Muscle of arm (tissue), 1 donor: ENCODE measurements at regions not wholly inside any gene's neighbourhood (a gene's known extent, or its start where the extent isn't known, plus 50 kb on each side); places are given as distances from the start of the nearest gene placed in this dataset.

Experiments used
- DNase-seq: peaks from one replicate; pipeline ENCODE4 v3.0.0-alpha.2; 2013

- DNase-seq: no peak
Observed at GRCh38 chr13:105537113-105537512, 998.3 kb downstream of the EFNB2 start.

DNA sequence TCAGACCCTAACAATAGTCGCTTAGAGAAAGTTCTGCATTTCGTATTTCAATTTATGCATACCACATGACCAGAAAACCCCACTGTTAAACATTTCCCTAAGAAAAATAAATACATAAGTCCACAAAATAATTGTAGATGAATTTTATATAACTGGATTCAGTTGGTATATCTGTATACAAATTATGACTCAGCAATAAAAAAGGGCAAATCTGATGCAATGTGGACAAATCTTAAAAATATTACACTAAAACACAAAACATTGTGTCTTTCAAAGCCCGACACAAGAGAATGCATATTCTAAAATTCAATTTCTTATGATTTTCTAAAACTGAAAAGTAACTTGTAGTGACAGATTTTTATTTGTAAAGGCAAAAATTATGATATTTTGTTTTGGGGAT is 1005.0 kb downstream of the EFNB2 start:
- no peak for DNase-seq

DNA sequence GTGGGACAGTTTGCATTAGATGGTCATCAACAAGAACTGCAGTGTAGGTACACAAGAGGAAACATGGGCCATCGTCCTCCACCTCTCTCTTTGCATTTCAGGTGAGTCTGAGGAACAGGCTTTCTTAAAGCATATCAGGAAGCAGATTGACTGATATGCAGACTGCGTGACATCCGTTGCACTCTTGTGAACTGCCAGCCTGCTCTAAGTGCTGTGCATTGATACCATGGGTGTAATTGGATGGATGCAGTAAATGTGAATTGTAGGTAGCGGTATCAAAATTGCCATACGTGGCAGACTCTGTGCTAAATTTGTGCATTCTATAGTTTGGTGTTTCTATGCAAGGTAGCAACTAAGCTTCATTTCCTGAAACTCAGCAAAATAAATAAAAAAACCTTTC is 1008.3 kb downstream of the EFNB2 start:
- DNase-seq: no peak

DNA sequence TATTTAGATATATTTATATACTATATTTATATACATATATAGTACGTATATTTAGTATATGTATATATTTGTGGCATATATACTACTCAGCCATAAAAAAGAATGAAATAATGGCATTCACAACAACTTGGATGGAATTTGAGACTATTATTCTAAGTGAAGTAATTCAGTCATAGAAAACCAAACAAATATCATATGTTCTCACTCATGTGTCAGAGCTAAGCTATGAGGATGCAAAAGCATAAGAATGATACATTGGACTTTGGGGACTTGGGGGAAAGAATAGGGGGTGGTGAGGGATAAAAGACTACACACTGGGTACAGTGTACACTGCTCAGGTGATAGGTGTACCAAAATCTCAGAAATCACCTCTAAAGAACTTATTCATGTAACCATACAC is 1015.7 kb downstream of the EFNB2 start:
- DNase-seq: no peak

DNA sequence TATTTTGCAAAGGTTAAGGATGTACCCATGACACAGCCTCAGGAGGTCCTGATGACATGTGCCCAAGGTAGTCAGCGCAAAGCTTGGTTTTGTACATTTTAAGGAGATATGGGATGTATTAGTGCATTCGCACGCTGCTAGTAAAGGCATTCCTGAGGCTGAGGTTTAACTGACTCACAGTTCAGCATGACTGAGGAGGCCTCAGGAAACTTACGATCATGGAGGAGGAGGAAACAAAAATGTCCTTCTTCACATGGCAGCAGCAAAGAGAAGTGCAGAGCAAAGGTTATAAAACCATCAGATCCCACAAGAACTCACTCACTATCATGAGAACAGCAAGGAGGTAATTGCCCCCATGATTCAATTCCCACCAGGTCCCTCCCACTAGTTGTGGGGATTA is 1017.4 kb downstream of the EFNB2 start:
- no peak for DNase-seq

DNA sequence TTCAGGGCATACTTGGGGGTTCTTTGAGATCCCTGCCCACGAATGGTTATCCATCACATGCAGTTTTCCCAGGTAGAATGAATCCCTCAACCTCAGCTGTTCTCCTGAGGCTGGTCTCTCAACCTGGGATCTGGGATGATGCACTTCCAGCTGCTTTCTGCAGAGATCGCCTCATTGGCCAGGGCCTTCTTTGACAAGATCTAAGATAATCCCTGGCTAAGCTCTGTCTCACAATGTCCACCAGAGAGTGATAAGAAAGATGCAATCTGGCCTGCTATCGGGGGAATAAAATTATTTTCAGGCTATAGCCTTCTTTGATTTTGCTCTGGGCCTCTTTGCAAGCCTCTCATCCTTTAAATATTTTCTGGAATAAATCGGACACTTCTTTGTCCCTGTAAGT is 1021.1 kb downstream of the EFNB2 start:
- DNase-seq: no peak

DNA sequence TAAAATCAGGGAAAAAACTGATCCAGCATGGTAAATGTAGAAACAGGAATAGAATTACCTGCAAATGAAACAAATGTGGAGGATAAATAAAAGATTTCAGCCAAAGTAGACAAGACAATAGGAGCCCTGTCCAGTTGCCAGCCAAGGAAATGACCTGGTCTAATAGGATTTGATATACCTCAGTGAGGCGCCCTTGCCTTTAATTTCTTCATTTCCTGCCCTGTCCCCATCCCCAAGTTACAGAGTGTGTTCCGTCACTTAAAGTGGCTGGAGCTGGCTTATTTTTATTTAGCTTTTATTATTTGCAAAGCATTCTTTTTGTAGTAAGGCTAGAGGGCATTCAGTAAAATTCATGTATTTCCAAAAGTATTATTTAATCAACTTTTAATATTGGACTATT is 1022.0 kb downstream of the EFNB2 start:
- DNase-seq: no peak

DNA sequence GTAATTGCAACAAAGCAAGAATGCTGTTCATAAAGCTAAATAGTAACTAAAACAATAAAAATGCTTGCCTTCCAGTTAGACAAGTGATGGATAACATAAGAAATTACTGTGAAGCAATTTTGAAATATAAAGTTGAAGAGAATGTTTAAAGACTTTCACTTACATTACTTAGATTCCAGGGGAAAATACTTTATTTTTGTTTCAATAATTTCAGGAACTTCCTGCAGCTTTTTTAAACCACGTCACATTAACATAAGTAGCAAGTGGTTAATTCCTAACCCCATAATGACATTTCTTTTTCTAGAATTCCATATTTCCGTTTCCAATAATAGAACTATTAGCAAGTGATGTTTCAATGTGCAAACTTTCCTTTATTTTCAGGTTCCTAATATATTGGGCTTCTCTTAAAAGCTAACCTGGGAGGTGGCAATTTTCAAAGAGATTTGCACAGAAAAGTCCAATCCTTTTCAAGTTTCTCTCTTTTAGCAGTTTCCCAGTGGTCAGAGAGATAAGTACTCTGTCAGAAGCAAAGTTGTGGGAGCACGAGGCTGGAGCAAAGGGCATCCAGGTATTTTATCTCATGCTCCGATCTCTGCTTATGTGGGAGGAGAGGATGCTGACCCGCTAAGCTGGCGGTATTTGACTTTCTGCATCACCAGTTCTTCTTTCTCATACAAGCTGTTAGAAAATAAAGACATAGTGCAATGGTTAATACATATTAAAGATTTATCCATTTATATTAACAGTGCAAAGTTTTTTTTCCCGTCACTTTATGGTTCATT is 1025.3 kb downstream of the EFNB2 start:
- DNase-seq: no peak

DNA sequence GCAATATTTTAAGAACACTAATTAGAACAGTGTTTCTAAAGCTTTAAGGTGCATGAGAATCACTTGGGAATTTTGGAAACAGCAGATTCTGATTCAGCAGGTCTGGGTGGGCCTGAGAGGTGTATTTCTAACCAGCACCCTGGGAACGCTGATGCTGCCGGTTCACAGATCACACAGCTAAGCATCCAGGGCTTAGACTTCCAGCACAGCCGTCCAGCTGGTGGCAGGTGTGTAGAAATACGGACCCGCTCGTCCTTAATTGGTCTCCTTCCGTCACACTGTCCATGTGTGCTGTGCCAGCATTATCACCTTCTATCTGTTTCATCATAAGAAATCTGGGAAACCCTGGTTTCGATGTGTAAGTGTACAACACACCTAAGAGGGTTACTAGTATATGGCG is 1029.0 kb downstream of the EFNB2 start:
- no peak for DNase-seq

DNA sequence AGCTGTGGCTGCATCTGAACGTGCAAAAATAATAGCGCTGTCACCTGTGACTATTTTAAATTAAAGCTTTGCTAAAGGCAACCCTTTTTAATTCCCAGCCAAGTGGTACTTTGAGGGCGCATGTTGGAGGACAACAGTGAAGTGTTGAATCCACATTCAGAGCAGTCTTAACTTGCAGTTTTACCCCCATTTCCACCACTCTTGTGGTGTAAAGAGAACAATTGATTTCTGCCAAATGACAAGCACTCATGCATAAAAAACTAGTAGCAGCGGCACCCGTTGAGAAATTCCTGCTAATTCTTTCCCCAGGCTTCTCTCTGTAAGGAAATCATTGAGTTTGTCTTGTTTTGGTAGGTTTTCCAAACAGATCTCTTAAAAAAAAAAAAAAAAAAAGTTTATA is 1033.3 kb downstream of the EFNB2 start:
- DNase-seq: no peak

- DNase-seq: no peak
Observed at GRCh38 chr13:105497597-105497996, 1037.9 kb downstream of the EFNB2 start.

DNA sequence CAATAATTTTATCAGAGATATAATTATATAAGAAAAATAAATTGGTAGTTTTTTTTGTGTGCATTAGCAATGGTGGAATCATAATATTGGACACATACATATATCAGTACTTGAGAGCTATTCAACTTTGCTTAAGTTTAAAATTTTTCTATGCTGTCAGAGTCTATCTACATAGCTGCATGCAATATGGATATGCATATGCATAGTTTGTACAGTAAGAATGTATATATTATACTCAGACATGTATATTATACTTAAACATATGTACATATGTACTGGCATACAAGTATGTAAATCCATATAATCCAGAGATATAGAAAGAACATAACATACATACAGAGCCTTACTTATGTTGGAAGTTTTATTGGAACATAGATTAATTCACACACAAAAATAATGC is 1043.2 kb downstream of the EFNB2 start:
- no peak for DNase-seq

DNA sequence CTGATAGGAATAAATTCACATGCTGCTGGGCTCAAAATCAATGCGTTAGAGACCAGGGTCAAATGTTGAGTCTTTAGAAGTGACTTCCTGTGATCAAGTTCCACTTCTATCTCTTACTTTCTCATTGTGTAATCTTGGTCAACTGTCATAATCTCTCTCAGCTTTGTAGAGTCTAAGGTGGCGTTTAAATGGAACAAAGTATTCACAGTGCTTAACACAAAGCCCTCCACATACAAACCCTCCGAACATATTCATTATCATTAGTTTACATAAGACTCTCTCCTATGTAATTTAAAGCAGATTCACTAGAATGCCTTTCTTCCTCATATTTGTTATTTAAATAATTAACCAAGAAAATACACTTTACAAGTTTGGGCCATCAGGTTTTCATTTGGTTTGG is 1044.1 kb downstream of the EFNB2 start:
- DNase-seq: no peak

DNA sequence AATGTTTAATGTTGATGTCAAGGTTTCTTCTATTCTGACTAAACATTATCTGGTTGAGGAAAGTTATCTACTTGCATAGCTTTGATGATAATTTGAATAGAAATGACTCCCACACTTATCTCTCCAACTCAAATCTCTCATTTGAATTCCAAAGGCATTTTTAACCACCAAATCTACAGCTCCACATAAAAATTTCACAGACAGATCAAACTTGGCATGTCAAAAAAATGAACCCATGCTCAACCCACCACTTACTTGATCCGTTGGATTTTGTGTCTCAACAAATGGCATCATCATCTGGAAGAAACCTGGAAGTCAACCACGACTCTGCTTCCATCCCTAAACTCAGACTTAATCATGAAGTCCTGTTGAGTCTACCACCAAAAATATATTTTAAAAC is 1050.4 kb downstream of the EFNB2 start:
- no peak for DNase-seq

- no peak for DNase-seq
Observed at GRCh38 chr13:105474983-105475610, 1060.4 kb downstream of the EFNB2 start.

GRCh38 chr13:105471673-105472072 is 1063.8 kb downstream of the EFNB2 start:
- DNase-seq: no peak

- no peak for DNase-seq
Observed at GRCh38 chr13:105466376-105466775, 1069.1 kb downstream of the EFNB2 start.

DNA sequence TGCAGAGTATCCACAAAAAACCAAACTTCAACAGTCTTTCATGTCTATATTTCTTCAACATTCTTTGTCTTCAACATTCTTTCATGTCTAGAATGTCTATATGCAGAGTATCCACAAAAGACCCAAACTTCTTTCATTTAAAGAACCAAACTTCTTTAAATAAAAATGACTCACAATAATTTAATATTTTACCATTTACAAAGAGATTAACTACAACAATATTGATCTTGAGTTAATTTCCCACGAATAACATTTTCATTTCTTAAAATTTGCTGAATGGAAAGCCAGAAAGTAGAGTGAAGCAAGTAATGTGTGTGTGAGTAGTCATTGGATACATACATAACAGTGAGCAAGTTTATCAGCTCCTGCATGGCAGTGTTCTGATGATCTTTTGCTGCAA is 1069.7 kb downstream of the EFNB2 start, which contains the start of gene DAOA:
Gene DAOA (plus strand): TSS at position 301 of the 400 bp plus-strand sequence.
- no peak for DNase-seq

DNA sequence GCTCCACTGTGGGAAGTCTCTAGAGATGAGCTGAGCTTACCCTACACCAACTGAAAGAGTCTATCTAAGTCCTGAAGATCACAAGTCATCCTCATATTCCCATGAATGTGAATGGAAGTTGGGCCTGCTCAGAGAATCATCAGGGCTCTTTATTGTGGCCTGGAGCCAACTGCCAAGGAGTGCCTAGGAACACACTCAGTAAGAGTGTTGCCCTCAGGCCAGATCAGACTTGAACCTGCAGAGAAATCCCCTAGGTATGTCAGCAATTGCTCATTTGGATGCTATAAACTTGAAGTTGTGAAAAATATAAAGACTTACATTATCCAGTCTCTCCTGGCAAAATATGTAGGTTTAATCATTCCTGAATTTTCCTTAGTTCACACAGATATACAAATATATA is 1070.2 kb downstream of the EFNB2 start:
- no peak for DNase-seq

- no peak for DNase-seq
Observed at GRCh38 chr13:105464249-105464648, 1071.2 kb downstream of the EFNB2 start.

DNA sequence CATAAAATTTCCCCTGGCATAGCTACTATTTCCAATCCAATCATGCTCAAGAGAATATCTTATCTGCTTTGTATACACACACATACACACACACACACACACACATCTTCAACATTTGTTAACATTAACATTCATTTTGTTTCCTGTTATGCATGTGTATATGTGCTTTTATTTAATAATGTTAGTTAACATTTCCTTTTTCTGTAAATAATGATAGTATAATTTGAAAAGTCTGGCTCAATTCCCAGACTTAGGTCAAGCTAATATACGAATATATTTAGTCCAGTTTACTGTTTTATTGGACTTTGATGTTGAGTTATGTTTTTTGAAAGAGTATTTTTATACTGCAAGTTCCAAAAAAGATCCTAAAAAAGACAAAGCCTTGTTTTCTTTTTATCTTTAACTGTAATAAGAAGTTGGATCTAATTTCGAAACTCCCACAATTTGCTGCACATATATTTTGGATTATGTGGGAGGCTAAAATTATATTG is 1072.4 kb downstream of the EFNB2 start:
- no peak for DNase-seq

DNA sequence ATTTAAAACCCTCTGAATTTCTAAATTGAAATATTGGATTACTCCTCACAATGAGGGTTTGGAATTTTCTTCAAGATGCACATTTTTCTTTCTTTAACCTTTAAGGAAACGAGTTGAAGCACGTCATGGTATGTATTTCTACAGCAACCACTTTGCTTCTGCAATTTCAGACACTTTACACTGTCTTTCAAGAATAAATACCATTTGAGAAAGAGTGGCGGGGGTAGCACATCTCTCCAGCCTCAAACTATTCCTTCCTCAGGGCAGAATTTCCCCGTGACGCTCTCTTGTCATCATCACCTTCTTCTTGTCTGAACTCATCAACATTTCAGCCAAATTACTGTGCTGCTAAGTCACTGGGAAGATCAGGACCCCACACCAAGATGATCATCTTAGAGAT is 1073.4 kb downstream of the EFNB2 start:
- no peak for DNase-seq

DNA sequence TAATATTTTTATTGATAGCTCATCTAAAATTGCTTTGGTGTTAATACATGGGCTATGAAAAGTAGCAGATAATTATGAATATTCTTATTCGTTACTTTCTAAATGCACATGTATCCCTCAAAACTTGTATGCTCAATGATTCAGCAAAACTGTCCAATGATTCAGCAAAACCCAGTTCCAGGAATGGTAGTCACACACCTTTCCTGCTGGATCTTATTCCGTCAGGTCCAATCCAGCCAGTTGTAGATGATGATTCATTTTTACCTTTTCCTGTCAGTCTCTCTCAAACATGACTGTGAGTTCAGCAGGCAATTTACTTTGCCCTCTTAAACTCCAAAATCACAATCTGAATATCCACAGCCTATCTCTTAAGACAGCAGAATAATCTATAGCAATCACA is 1082.6 kb downstream of the EFNB2 start:
- no peak for DNase-seq

DNA sequence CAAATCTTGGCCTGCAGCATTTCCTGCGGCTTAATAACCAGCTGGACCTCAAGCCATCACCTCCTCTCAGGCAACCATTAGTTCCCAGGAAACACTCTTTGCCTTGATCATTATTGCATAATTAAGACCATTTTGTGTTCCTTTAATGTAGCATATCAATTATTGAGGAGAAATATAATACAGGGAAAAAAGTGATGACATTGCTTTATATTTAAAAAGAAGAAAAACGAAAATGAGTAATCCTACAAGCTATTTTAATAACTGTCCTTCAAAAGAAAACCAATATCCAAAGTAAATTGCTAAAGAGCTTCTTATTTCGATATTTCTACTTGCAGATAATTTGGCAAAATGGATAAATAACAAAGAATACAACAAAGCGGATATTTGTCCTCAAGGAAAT is 1084.7 kb downstream of the EFNB2 start:
- no peak for DNase-seq
